Ascending aorta (tissue), 2 donors: ENCODE measurements at regions not wholly inside any gene's neighbourhood (a gene's known extent, or its start where the extent isn't known, plus 50 kb on each side); places are given as distances from the start of the nearest gene placed in this dataset.

ENCODE experiments used
- DNase-seq, 2 donors: peaks; one replicate each; pipeline ENCODE4 v3.0.0-alpha.2; 2019; ENCODE audit warnings: low spot score in 2 of 2
- H3K27ac ChIP-seq, 2 donors: fragments of 200-600 bp; sonication (generic); one replicate each; pipeline ENCODE4 v1.5.1; 2016 to 2017; ENCODE audit warnings: mild to moderate bottlenecking in 1 of 2
- H3K27me3 ChIP-seq: fragments of 200-600 bp; sonication (generic); one replicate; pipeline ENCODE4 v1.5.1; 2017
- H3K36me3 ChIP-seq, 2 donors: fragments of 200-600 bp; sonication (generic); one replicate each; pipeline ENCODE4 v1.5.1; 2016
- H3K4me1 ChIP-seq, 2 donors: fragments of 200-600 bp; sonication (generic); one replicate each; pipeline ENCODE4 v1.5.1; 2016 to 2017; ENCODE audit warnings: mild to moderate bottlenecking in 1 of 2
- H3K4me3 ChIP-seq, 2 donors: fragments of 200-600 bp; sonication (generic); one replicate each; pipeline ENCODE4 v1.5.1; 2016 to 2017; ENCODE audit warnings: mild to moderate bottlenecking in 1 of 2
- H3K9me3 ChIP-seq, 2 donors: fragments of 200-600 bp; sonication (generic); one replicate each; pipeline ENCODE4 v1.5.1; 2016
- intact Hi-C: fragments of 100-400 bp; cut with DNase I; formaldehyde crosslinking; loops from one replicate; pipeline ENCODE4 v1.15.1; 2023
- TF ChIP-seq, protein P1 (sequence below), 3 experiments: fragments of 200-600 bp in 2 of 3; fragments of 450-650 bp in 1 of 3; sonication (generic) in 2 of 3; IDR thresholded peaks; one replicate each; pipeline ENCODE4 v1.5.1; 2016 to 2019; ENCODE audit warnings: antibody characterized with exemption in 3 of 3, mild to moderate bottlenecking in 1 of 3, moderate library complexity in 1 of 3

DNA sequence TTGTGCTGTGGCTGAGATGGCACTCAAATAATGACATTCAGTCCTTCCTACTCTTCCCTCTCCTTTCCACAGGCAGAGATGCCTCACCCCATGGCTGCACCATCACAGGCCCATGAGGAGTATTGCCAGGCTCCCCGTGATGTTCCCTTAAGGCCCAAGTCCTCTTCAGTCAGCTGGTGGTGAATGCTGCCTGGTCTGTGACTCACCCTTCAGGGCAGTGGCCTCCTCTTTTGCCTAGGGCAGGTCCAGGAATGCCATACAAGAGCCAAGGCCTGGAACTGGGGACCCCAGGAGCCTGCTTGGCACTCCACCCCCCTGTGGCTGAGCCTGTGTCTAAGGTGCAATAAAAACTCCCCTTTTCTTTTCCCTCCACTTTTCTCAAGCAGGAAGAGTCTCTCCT, 144.2 kb upstream of the GEMIN8 start:
- Histone ChIP-seq H3K27me3 (no peaks in the 10 kb centered on the region), H3K4me1 (no peaks in the 10 kb centered on the region), H3K36me3 (no peaks in the 10 kb centered on the region), H3K9me3 (peaks cover 0 to 5% of the 10 kb centered on the region in 2 donors), H3K4me3 (no peak overlapping the region), H3K27ac (no peak overlapping the region)
- intact Hi-C loops: no loop called here
- TF ChIP-seq, protein P1, sequence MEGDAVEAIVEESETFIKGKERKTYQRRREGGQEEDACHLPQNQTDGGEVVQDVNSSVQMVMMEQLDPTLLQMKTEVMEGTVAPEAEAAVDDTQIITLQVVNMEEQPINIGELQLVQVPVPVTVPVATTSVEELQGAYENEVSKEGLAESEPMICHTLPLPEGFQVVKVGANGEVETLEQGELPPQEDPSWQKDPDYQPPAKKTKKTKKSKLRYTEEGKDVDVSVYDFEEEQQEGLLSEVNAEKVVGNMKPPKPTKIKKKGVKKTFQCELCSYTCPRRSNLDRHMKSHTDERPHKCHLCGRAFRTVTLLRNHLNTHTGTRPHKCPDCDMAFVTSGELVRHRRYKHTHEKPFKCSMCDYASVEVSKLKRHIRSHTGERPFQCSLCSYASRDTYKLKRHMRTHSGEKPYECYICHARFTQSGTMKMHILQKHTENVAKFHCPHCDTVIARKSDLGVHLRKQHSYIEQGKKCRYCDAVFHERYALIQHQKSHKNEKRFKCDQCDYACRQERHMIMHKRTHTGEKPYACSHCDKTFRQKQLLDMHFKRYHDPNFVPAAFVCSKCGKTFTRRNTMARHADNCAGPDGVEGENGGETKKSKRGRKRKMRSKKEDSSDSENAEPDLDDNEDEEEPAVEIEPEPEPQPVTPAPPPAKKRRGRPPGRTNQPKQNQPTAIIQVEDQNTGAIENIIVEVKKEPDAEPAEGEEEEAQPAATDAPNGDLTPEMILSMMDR (IDR thresholded peaks at IDR 0.05): no peak
- DNase-seq: no peak

DNA sequence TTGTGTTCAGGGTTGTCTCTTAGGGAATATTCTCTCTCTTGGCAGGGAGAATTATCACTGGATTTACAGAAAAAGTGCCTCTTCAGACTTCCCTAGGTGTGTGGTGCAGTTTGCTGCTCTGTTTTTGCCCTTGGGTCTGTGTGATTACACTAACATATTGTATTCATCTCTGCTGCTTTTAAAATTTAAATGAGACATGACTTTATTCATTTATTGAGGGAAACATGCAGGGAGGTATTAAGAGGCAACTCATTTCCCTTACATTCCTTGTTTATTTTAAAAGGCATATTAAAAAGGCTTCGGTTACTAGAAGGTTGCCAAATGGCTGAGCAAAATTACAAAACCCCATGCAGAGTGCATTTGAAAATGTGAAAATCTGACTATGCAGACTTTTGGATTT, 135.1 kb upstream of the GEMIN8 start:
- H3K4me1 ChIP-seq: no peaks in the 10 kb centered on the region
- H3K9me3 ChIP-seq: peaks cover 0 to 6% of the 10 kb centered on the region in 2 donors
- no peak overlapping the region for H3K4me3 ChIP-seq
- intact Hi-C loops: no loop called here
- no peak for DNase-seq
- no peak overlapping the region for H3K27ac ChIP-seq
- H3K27me3 ChIP-seq: no peaks in the 10 kb centered on the region
- no peaks in the 10 kb centered on the region for H3K36me3 ChIP-seq
- TF ChIP-seq, protein P1 (IDR thresholded peaks at IDR 0.05): no peak

DNA sequence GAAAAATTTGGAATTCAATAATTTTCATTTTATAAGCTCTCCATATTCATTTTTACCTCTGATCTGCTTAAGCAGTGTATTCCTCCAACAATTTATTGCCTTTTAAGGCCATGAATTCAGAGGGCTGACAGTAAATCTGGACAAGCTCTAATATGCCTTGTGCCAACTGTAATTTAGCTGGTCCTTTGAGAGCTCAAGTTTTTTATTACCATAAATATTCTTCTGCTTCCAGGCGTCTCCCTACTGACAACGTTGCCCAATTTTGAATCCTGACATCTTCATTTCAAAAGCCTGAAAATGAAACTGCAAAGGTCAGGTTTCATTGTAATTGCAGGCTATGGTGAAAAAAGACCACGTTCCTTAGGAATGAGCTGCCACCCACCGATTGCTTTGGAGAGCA, 95.8 kb upstream of the GEMIN8 start:
- no peak overlapping the region for H3K27ac ChIP-seq
- no peaks in the 10 kb centered on the region for H3K27me3 ChIP-seq
- DNase-seq: no peak

DNA sequence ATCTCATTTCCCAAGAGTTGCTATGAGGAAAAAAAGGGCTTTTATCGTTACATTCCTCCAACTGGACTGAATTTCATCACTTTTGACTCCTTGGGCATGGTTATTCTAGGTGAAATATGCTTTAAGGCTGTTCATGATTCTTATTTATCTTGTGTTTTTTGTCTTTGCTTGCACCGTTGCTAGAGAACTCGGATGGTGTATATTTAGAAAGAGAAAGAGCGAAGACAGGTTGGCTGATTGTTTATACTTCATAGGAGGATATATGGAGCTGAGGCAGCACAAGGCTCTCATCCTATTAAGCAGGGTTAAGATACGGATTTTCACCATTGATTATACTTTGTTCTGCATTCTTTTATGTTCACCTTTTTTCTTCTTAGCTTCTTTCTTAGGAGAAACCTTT, 94.9 kb upstream of the GEMIN8 start:
- DNase-seq: no peak
- intact Hi-C loops: no loop called here
- no peak overlapping the region for H3K27ac ChIP-seq
- H3K9me3 ChIP-seq: no peaks in the 10 kb centered on the region
- no peaks in the 10 kb centered on the region for H3K4me1 ChIP-seq
- TF ChIP-seq, protein P1 (IDR thresholded peaks at IDR 0.05): no peak
- no peak overlapping the region for H3K4me3 ChIP-seq
- no peaks in the 10 kb centered on the region for H3K36me3 ChIP-seq
- no peaks in the 10 kb centered on the region for H3K27me3 ChIP-seq

More for the DNA sequence above, 95.8 kb upstream of the GEMIN8 start:
- H3K4me3 ChIP-seq: no peak overlapping the region
- no peaks in the 10 kb centered on the region for H3K36me3 ChIP-seq
- TF ChIP-seq, protein P1 (IDR thresholded peaks at IDR 0.05): no peak
- H3K9me3 ChIP-seq: no peaks in the 10 kb centered on the region
- intact Hi-C loops: no loop called here
- H3K4me1 ChIP-seq: no peaks in the 10 kb centered on the region

DNA sequence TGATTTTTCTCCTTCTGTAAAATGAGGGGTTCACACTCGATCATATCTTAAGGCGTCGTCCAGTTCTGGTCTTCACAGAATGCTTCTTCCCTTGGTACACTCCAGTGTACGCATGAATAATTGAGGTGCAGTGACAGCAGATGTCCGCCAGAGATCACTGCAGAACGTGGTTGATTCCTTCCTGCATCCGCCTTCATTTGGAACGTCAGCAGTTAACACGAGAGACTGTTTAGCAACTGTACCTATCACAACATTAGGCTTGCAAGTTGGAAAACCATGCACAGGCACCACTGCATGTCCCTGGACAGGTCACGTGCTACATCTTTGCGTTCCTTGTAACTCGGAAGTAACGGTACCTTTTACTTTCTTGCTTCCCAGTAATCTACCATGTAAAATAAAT, 66.0 kb upstream of the GEMIN8 start:
- no peak overlapping the region for H3K27ac ChIP-seq
- no peaks in the 10 kb centered on the region for H3K27me3 ChIP-seq
- no peak overlapping the region for H3K4me3 ChIP-seq
- intact Hi-C loops: no loop called here
- DNase-seq: no peak
- no peaks in the 10 kb centered on the region for H3K4me1 ChIP-seq
- TF ChIP-seq, protein P1 (IDR thresholded peaks at IDR 0.05): peak; percentile 16 to 43 (median 25)
- H3K36me3 ChIP-seq: no peaks in the 10 kb centered on the region
- H3K9me3 ChIP-seq: no peaks in the 10 kb centered on the region

DNA sequence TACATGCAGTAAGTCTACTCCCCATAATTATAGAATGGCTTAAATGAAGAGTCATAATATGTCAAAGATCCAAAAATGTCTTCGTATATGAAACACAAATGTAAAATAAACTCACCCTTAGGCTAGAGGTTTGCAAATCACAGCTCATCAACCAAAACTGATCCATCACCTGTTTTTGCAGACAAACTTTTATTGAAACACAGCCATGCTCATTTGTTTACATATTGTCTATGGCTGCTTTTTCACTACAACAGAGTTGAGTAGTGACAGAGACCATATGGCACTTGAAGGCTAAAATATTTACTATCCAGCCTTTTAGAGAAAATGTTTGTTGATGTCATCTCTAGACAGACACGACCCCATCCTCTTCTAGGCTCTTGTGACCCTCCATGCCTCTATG, 64.5 kb upstream of the GEMIN8 start:
- Histone ChIP-seq H3K4me3 (no peak overlapping the region), H3K27ac (no peak overlapping the region), H3K36me3 (no peaks in the 10 kb centered on the region), H3K27me3 (no peaks in the 10 kb centered on the region), H3K9me3 (no peaks in the 10 kb centered on the region), H3K4me1 (no peaks in the 10 kb centered on the region)
- intact Hi-C loops: no loop called here
- TF ChIP-seq, protein P1 (IDR thresholded peaks at IDR 0.05): no peak
- no peak for DNase-seq
